ENCODE measurements at regions not wholly inside any gene's neighbourhood (a gene's known extent, or its start where the extent isn't known, plus 50 kb on each side); places are given as distances from the start of the nearest gene placed in this dataset.

DNA sequence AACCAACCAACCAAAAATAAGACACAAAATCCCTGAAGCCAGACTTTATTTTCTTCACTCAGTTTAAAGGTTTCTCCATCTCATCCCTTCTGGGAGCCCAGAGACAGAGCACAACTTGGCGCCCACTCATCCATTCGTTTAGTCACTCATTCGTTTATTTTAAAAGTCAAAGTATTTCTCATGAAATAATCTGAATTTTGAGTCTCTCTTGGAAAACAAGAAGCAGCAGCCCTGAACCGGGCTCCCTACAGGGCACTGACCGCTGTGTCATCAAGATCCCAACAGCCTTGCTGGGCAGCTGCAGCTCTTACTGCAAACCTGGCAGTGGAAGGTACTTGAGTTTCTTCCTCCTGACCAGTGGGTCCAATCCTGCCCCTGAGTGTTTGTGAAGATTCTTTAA is 171.6 kb downstream of the THBS2 start:
- Mint-ChIP-seq H3K36me3 (ENCODE audit: insufficient read depth) (no peaks in the 10 kb centered on the region), H3K4me3 (no peak overlapping the region), H3K27me3 (peaks cover 10 to 11% of the 10 kb centered on the region in 2 donors)

DNA sequence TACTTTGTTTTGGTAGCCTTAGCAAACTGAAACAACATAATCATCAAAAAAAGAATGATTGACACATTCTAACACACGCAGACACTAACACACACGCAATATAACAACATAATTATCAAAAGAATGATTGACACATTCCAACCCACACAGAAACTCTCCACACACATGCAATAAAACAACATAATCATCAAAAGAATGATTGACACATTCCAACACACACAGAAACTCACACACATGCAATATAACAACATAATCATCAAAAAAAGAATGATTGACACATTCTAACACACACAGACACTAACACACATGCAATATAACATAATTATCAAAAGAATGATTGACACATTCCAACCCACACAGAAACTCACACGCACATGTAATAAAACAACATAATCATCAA is 172.4 kb downstream of the THBS2 start:
- Mint-ChIP-seq H3K9me3 (no peaks in the 10 kb centered on the region), H3K27me3 (peaks cover 18% of the 10 kb centered on the region in 2 donors), H3K36me3 (ENCODE audit: insufficient read depth) (no peaks in the 10 kb centered on the region), H3K4me1 (ENCODE audit: low read depth in 2 of 2) (no peaks in the 10 kb centered on the region), H3K4me3 (no peak overlapping the region), H3K27ac (no peak overlapping the region)
- ATAC-seq (replicated peaks) (no peak), DNase-seq (no peak)

More for the DNA sequence above, 171.6 kb downstream of the THBS2 start:
- Mint-ChIP-seq H3K9me3 (no peaks in the 10 kb centered on the region), H3K4me1 (ENCODE audit: low read depth in 2 of 2) (no peaks in the 10 kb centered on the region), H3K27ac (no peak overlapping the region)
- no peak for DNase-seq
- ATAC-seq (replicated peaks), result no peak

DNA sequence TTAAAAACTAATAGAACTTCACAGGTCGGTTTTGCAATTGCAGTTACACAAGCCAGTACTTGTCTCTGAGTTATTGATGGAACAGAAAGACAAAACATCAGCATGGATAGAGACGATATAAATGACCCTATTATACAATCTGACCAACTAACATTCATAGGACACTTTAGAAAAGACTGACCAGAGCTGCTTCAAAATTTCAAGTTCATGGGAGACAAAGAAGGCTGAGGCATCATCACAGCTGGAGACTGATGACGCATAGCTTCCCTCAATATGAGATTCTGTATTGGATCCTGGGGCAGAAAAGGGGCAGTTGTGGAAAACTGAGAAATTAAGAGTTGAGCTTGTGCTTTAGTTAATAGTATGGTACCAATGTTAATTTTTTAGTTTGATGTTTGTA is 174.0 kb downstream of the THBS2 start:
- no peak for ATAC-seq (replicated peaks)
- H3K27ac Mint-ChIP-seq, result no peak overlapping the region
- no peaks in the 10 kb centered on the region for H3K36me3 Mint-ChIP-seq (ENCODE audit: insufficient read depth)
- H3K27me3 Mint-ChIP-seq, result peaks cover 31 to 34% of the 10 kb centered on the region in 2 donors
- DNase-seq, result no peak
- H3K4me1 Mint-ChIP-seq (ENCODE audit: low read depth in 2 of 2), result no peaks in the 10 kb centered on the region
- no peaks in the 10 kb centered on the region for H3K9me3 Mint-ChIP-seq
- H3K4me3 Mint-ChIP-seq, result no peak overlapping the region

DNA sequence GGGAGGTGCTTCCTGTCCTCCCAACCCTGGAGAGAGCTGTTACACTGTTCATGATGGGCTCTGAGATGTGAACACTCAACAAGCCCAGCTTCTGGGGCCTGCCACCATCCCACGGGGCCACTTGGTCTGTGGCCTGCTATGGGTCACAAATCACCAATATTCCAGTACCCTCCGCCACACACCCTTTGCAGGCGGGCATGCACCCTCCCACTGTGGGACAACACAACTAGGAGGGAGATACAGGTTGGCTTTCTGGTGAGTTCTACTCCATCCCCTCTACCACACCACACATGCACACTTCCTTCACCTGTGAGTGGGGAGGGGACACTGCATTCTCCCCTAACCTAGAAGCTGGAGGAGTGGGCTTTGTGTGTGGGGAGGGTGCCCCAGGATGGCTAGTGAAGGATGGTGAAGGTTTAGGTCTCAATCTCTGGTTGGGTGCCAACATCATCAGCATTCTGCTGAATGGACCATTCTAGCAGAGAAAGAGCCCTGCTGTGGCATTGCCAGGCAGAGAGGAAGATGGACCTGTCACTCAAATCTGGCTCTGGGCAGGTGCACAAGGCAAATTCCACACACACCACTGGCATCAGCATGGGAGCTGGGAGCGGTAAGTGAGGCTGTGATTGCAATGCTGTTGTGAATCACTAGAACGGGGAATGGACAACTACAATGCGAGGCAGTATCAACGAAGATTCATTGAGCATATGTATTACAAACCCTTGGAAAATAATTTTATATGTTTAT is 175.1 kb downstream of the THBS2 start:
- Mint-ChIP-seq H3K27ac (no peak overlapping the region), H3K9me3 (no peaks in the 10 kb centered on the region), H3K36me3 (ENCODE audit: insufficient read depth) (no peaks in the 10 kb centered on the region), H3K27me3 (peaks cover 34 to 42% of the 10 kb centered on the region in 2 donors), H3K4me3 (no peak overlapping the region), H3K4me1 (ENCODE audit: low read depth in 2 of 2) (no peaks in the 10 kb centered on the region)
- ATAC-seq (replicated peaks) (no peak), DNase-seq (no peak)

DNA sequence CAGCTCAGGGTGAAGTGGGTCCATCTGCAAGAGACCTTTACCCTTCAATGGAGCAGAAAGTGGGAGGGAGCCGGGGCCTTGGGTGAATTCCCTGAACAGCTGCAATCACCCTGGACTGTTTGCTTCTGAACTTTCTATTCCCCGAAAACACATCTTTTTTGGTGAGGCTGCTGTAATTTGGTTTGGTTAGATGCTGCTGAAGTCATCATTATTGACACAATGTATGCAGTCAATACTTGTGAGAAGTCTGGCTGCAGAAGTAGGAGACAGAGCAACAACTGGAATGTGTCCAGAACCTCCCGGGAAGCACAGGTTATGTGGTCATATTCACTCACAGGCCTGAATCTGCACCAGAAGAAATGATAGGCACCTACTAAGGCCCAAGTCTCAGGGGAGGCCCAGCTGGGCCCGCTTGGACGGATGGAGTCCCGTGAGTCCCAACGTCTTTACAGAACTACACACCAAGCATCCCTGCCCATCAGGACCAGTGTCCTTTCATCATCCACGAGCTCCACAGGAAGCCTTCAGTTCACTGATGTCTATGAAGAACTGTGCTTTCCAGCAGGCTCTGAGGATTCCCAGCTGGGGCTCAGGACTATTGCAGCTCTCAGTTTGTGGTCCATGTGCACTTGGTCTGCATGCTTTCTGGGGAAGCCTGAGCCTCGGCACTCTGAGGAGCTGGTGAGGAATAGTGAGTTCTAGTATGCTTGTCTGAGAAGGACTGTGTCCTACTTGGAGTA is 177.6 kb downstream of the THBS2 start:
- Mint-ChIP-seq H3K9me3 (no peaks in the 10 kb centered on the region), H3K27me3 (peaks cover 41 to 52% of the 10 kb centered on the region in 2 donors), H3K27ac (no peak overlapping the region), H3K4me1 (ENCODE audit: low read depth in 2 of 2) (no peaks in the 10 kb centered on the region), H3K36me3 (ENCODE audit: insufficient read depth) (no peaks in the 10 kb centered on the region), H3K4me3 (no peak overlapping the region)
- ATAC-seq (replicated peaks) (no peak), DNase-seq (no peak)

DNA sequence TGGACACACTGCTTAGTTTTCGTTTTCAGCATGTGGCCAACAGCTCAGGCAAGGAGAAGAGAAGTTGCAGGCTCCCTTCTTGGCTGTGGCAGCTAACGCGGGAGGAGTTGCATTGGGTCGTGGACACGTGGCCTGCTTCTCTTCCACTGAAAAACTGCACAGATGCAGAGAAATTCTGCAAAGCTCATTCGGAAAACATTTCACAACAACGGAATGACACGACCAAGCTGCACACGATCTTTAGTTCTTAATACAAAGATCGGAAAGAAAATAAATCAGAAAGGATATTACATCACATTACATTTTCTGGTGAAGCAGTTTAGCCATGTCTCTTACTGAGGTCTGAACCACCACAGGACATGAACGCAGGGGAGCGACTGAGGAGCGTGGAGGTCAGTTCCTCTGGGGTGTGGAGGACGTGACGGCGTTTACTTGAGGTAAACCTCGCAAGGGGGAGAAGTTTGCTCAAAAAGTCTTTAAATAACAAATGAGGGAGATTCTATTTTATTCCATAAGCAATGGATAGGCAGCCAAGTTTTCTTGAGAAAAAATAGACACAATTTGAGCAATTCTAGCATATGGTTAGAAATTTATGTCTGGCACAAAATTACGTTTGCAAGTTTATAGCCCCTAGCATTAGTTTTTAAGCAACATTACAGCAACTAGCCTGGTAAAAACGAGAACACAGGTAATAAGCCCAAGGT is 178.3 kb downstream of the THBS2 start:
- Mint-ChIP-seq H3K4me3 (no peak overlapping the region), H3K9me3 (no peaks in the 10 kb centered on the region), H3K27me3 (peaks cover 43 to 49% of the 10 kb centered on the region in 2 donors), H3K4me1 (ENCODE audit: low read depth in 2 of 2) (no peaks in the 10 kb centered on the region), H3K36me3 (ENCODE audit: insufficient read depth) (no peaks in the 10 kb centered on the region), H3K27ac (no peak overlapping the region)
- ATAC-seq (replicated peaks), result no peak
- no peak for DNase-seq

DNA sequence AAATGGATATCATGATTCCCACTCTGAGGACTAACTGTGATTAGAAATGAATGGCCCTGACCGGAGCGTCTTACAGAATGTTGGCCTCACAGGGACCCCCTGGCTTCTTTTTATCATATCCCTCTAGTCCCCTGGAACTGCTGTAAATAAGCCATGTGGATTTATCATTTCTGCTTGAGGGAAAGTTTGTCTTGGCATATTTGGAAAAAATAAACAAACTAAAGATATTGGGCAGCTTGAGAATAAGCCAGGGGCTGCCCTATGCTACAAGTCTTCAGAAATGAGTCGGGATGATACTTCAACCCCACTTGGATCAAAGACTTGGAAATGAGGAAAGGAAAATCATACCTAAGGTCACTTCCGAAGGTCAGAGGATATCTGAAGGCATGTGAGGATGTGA is 179.1 kb downstream of the THBS2 start:
- no peak overlapping the region for H3K27ac Mint-ChIP-seq
- H3K4me3 Mint-ChIP-seq, result no peak overlapping the region
- no peaks in the 10 kb centered on the region for H3K4me1 Mint-ChIP-seq (ENCODE audit: low read depth in 2 of 2)
- H3K27me3 Mint-ChIP-seq, result peaks cover 48 to 55% of the 10 kb centered on the region in 2 donors
- DNase-seq, result no peak
- no peaks in the 10 kb centered on the region for H3K9me3 Mint-ChIP-seq
- no peaks in the 10 kb centered on the region for H3K36me3 Mint-ChIP-seq (ENCODE audit: insufficient read depth)
- no peak for ATAC-seq (replicated peaks)

DNA sequence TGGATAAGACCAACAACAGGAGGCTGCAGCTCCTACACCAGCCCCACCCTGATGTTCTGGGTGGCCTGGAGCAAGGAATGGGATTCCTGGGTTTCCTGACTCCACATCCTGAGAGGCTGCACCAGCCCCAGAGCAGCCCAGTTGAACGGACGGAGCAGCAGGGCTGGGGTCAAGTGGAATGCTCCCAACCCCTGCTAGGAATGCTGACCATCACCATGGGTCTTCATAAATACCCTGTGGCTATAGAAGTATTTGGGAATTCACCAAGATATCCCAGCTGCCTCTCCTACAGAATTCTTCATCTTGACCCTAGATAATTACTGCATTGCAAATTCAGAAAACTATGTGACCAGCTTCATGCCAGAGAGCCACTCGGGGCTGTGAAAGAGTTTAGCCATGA is 180.3 kb downstream of the THBS2 start:
- no peak for ATAC-seq (replicated peaks)
- Mint-ChIP-seq H3K4me1 (ENCODE audit: low read depth in 2 of 2) (no peaks in the 10 kb centered on the region), H3K9me3 (peaks cover 0 to under 1% of the 10 kb centered on the region in 2 donors), H3K27ac (no peak overlapping the region), H3K27me3 (peaks cover 53 to 55% of the 10 kb centered on the region in 2 donors), H3K4me3 (no peak overlapping the region), H3K36me3 (ENCODE audit: insufficient read depth) (no peaks in the 10 kb centered on the region)
- no peak for DNase-seq

DNA sequence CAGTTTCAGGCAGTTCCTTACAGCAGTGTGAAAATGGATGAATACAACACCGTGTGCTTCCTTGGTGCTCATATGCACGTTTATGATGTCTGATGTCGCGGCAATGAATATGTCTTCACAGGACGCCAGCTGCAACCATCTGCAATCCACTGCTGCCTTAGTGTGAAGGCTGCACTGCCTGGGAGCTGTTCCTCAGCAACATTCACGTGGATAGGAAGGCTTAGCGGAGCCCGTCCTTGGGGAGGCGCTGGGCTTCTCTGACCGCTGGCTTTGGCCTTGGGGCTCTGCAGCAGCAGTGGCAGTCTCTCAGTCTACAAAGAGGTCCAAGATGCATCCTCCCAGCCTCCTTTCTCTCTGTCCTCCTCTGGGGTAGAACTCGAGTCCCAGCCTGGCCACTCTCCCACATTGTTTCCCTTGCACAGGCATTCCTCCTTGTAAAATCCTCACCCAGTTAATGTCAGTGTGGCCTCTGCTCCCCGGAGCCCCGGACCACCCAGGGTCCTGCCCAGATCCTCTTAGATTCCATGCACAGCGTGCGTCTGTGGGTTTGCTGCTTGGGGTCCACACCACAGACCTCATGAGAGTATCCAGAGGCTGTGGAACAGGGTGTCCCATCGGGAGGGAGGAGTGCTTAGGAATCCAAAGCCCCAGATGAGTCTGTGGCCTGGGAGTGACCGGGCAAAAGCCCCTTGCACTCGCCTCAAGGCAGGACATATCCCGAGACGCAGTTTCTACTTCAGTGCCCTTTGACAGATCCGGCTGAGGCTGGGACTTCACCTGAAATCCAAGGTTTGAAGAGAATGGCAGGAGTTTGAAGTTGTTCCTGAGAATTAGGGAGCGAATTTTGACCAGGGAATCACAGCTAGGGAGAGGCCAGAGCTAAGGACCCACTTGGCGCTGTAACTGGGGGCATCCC is 181.3 kb downstream of the THBS2 start:
- Mint-ChIP-seq H3K27ac (no peak overlapping the region), H3K4me1 (ENCODE audit: low read depth in 2 of 2) (no peaks in the 10 kb centered on the region), H3K27me3 (peaks cover 53 to 55% of the 10 kb centered on the region in 2 donors), H3K4me3 (no peak overlapping the region), H3K36me3 (ENCODE audit: insufficient read depth) (no peaks in the 10 kb centered on the region), H3K9me3 (peaks cover 0 to 1% of the 10 kb centered on the region in 2 donors)
- no peak for DNase-seq
- no peak for ATAC-seq (replicated peaks)

DNA sequence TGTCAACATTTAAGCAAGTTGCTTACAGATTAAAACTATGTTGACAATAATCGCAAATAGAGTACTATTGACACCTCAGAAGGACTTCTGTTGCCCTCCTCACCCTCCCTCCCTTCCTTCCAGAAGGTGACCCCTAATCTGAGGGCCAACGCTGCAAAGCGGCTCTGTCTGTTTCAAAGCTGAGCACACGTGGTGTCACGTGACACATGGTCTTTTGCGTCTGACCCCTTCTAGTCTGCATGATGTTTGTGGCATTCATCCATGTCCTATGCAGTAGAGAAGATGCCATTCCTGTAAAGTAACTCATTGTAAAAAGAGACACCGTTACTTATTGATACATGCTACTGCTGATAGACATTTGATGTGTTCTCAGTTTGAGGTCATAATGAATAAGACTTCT is 182.3 kb downstream of the THBS2 start:
- no peak overlapping the region for H3K27ac Mint-ChIP-seq
- ATAC-seq (replicated peaks) (no peak), DNase-seq (no peak)
- H3K36me3 Mint-ChIP-seq (ENCODE audit: insufficient read depth), result no peaks in the 10 kb centered on the region
- peaks cover 0 to 1% of the 10 kb centered on the region in 2 donors for H3K9me3 Mint-ChIP-seq
- peaks cover 47 to 55% of the 10 kb centered on the region in 2 donors for H3K27me3 Mint-ChIP-seq
- H3K4me3 Mint-ChIP-seq, result no peak overlapping the region
- no peaks in the 10 kb centered on the region for H3K4me1 Mint-ChIP-seq (ENCODE audit: low read depth in 2 of 2)

DNA sequence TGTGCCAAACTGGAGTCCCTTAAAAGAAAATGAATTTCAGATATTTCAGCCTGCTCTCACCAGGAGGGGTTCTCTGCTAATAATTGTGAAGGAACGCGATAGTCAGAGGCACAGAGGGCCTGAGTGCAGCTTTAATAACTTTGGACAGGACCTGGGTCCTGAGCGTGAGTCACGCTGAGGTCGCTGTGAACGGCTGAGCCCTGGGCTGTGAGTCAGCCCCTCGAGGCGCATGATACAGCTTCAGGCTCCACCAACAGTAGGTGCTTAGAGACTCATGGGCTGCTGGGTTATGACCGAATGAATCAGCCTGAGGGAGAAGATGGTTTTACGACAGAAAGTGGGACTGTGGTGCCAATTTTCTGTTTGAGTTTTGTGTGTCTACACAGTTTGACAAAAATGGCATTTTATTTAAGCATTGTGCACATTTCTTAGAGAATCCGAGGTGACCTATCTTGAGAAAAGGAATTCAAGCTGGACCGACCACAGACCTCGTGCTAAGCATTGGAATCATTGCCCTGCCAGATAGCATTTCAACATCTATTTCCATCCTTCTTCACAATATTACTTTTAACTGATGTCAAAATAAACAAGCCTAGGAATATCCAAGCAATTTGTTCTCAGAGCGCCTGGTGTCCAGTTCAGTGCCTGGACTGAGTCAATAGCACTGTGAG is 183.0 kb downstream of the THBS2 start:
- Mint-ChIP-seq H3K4me3 (no peak overlapping the region), H3K27me3 (peaks cover 40 to 55% of the 10 kb centered on the region in 2 donors), H3K9me3 (peaks cover 0 to 1% of the 10 kb centered on the region in 2 donors), H3K4me1 (ENCODE audit: low read depth in 2 of 2) (no peaks in the 10 kb centered on the region), H3K36me3 (ENCODE audit: insufficient read depth) (no peaks in the 10 kb centered on the region), H3K27ac (no peak overlapping the region)
- DNase-seq (no peak), ATAC-seq (replicated peaks) (no peak)

DNA sequence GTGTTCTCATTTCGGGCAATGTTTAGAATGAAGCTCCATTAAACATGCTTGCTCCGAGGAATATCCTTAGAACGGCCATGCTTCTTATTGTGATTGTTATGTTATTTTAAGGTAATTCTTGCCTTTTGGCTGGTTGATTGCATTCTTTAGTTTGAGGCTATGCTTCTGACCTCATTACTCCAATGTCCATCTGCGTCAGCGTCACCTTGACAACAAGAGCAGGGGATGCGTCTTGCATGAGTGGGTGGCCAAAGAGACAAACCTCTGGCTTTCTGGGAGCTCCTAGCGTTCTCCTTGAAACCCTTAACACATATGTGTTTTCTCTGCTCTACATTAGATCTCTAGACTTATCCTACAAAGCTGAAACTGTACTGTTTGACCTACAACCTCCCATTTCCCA is 184.3 kb downstream of the THBS2 start:
- Mint-ChIP-seq H3K27ac (no peak overlapping the region), H3K4me3 (no peak overlapping the region), H3K36me3 (ENCODE audit: insufficient read depth) (no peaks in the 10 kb centered on the region), H3K27me3 (peaks cover 27 to 51% of the 10 kb centered on the region in 2 donors), H3K4me1 (ENCODE audit: low read depth in 2 of 2) (no peaks in the 10 kb centered on the region), H3K9me3 (peaks cover 0 to 1% of the 10 kb centered on the region in 2 donors)
- DNase-seq (no peak), ATAC-seq (replicated peaks) (no peak)

Data from effector memory CD8-positive, alpha-beta T cell (primary cell).